ENCODE measurements at regions not wholly inside any gene's neighbourhood (a gene's known extent, or its start where the extent isn't known, plus 50 kb on each side); places are given as distances from the start of the nearest gene placed in this dataset.

DNA sequence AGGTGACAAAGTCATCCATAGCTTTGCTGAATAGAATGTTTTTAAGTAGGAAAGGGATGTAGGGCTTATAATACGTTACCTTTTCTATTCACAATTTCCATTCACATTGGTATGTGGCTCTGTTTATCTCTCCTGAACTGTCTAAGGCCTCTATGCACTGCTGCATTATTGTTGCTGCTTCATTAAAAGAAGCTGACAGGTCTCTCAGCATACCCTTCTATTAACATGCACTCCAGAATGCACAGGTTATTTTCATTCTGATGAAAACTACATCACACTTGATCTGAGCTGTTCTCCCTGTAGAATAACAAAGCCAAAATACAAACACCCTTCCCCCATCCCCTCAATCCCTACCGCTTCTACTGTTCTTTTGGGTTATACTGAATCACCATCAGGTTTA, 399.3 kb downstream of the TBC1D32 start (continued):
- no peak for TF ChIP-seq SP1 (IDR thresholded peaks at IDR 0.05; ENCODE audit: low read depth, low read length)
- TF ChIP-seq TAF7 (optimal IDR thresholded peaks at IDR 0.05; ENCODE audit: borderline replicate concordance, low read depth, low read length) = no peak
- TF ChIP-seq BCL11A (IDR thresholded peaks at IDR 0.05; ENCODE audit: low read depth in 2 of 2, low read length in 2 of 2) = no peak
- TF ChIP-seq, protein P1, sequence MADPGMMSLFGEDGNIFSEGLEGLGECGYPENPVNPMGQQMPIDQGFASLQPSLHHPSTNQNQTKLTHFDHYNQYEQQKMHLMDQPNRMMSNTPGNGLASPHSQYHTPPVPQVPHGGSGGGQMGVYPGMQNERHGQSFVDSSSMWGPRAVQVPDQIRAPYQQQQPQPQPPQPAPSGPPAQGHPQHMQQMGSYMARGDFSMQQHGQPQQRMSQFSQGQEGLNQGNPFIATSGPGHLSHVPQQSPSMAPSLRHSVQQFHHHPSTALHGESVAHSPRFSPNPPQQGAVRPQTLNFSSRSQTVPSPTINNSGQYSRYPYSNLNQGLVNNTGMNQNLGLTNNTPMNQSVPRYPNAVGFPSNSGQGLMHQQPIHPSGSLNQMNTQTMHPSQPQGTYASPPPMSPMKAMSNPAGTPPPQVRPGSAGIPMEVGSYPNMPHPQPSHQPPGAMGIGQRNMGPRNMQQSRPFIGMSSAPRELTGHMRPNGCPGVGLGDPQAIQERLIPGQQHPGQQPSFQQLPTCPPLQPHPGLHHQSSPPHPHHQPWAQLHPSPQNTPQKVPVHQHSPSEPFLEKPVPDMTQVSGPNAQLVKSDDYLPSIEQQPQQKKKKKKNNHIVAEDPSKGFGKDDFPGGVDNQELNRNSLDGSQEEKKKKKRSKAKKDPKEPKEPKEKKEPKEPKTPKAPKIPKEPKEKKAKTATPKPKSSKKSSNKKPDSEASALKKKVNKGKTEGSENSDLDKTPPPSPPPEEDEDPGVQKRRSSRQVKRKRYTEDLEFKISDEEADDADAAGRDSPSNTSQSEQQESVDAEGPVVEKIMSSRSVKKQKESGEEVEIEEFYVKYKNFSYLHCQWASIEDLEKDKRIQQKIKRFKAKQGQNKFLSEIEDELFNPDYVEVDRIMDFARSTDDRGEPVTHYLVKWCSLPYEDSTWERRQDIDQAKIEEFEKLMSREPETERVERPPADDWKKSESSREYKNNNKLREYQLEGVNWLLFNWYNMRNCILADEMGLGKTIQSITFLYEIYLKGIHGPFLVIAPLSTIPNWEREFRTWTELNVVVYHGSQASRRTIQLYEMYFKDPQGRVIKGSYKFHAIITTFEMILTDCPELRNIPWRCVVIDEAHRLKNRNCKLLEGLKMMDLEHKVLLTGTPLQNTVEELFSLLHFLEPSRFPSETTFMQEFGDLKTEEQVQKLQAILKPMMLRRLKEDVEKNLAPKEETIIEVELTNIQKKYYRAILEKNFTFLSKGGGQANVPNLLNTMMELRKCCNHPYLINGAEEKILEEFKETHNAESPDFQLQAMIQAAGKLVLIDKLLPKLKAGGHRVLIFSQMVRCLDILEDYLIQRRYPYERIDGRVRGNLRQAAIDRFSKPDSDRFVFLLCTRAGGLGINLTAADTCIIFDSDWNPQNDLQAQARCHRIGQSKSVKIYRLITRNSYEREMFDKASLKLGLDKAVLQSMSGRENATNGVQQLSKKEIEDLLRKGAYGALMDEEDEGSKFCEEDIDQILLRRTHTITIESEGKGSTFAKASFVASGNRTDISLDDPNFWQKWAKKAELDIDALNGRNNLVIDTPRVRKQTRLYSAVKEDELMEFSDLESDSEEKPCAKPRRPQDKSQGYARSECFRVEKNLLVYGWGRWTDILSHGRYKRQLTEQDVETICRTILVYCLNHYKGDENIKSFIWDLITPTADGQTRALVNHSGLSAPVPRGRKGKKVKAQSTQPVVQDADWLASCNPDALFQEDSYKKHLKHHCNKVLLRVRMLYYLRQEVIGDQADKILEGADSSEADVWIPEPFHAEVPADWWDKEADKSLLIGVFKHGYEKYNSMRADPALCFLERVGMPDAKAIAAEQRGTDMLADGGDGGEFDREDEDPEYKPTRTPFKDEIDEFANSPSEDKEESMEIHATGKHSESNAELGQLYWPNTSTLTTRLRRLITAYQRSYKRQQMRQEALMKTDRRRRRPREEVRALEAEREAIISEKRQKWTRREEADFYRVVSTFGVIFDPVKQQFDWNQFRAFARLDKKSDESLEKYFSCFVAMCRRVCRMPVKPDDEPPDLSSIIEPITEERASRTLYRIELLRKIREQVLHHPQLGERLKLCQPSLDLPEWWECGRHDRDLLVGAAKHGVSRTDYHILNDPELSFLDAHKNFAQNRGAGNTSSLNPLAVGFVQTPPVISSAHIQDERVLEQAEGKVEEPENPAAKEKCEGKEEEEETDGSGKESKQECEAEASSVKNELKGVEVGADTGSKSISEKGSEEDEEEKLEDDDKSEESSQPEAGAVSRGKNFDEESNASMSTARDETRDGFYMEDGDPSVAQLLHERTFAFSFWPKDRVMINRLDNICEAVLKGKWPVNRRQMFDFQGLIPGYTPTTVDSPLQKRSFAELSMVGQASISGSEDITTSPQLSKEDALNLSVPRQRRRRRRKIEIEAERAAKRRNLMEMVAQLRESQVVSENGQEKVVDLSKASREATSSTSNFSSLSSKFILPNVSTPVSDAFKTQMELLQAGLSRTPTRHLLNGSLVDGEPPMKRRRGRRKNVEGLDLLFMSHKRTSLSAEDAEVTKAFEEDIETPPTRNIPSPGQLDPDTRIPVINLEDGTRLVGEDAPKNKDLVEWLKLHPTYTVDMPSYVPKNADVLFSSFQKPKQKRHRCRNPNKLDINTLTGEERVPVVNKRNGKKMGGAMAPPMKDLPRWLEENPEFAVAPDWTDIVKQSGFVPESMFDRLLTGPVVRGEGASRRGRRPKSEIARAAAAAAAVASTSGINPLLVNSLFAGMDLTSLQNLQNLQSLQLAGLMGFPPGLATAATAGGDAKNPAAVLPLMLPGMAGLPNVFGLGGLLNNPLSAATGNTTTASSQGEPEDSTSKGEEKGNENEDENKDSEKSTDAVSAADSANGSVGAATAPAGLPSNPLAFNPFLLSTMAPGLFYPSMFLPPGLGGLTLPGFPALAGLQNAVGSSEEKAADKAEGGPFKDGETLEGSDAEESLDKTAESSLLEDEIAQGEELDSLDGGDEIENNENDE (IDR thresholded peaks at IDR 0.05; ENCODE audit: insufficient replicate concordance, low read length) = no peak
